SK-N-SH (cell line): ENCODE measurements at regions not wholly inside any gene's neighbourhood (a gene's known extent, or its start where the extent isn't known, plus 50 kb on each side); places are given as distances from the start of the nearest gene placed in this dataset.

Experiments used
- SIN3A ChIP-seq: IDR thresholded peaks from 2 replicates; pipeline ENCODE4 v1.6.1; 2012; ENCODE audit warnings: low read depth, mild to moderate bottlenecking, low read length, moderate library complexity, borderline replicate concordance
- TCF12 ChIP-seq: IDR thresholded peaks from 2 replicates; pipeline ENCODE4 v1.4.0; 2012
- TF ChIP-seq, protein P1 (sequence below): fragments of 150-350 bp; IDR thresholded peaks from 2 replicates; pipeline ENCODE4 v1.6.1; 2016; ENCODE audit warnings: mild to moderate bottlenecking, low read depth, low read length
- TF ChIP-seq, protein P2 (sequence below): fragments of 200-600 bp; sonication (generic); IDR thresholded peaks from 2 replicates; pipeline ENCODE4 v1.6.1; 2017; ENCODE audit warnings: antibody characterized with exemption, mild to moderate bottlenecking, moderate library complexity

DNA sequence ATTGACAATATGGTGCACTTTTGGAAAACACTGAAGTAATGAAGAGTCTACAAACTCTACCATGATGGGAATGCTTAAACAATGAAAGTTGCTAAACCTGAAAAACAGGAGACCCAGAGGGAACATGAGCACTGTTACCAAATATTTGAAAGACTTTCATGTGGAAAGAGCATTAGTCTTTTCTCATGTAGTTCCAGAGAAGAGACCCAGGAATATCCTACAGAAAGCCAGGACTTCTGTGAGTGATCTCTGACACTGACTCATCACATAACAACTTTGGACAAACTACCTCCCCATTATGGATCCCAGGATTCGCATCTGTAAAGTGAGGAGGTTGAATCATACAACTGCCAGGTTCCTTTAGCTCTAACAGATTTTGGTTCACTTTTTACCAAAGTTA is 62.2 kb downstream of the FAM181B start:
- TF ChIP-seq SIN3A: no peak
- TF ChIP-seq, protein P1, sequence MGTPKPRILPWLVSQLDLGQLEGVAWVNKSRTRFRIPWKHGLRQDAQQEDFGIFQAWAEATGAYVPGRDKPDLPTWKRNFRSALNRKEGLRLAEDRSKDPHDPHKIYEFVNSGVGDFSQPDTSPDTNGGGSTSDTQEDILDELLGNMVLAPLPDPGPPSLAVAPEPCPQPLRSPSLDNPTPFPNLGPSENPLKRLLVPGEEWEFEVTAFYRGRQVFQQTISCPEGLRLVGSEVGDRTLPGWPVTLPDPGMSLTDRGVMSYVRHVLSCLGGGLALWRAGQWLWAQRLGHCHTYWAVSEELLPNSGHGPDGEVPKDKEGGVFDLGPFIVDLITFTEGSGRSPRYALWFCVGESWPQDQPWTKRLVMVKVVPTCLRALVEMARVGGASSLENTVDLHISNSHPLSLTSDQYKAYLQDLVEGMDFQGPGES: no peak
- TF ChIP-seq, protein P2, sequence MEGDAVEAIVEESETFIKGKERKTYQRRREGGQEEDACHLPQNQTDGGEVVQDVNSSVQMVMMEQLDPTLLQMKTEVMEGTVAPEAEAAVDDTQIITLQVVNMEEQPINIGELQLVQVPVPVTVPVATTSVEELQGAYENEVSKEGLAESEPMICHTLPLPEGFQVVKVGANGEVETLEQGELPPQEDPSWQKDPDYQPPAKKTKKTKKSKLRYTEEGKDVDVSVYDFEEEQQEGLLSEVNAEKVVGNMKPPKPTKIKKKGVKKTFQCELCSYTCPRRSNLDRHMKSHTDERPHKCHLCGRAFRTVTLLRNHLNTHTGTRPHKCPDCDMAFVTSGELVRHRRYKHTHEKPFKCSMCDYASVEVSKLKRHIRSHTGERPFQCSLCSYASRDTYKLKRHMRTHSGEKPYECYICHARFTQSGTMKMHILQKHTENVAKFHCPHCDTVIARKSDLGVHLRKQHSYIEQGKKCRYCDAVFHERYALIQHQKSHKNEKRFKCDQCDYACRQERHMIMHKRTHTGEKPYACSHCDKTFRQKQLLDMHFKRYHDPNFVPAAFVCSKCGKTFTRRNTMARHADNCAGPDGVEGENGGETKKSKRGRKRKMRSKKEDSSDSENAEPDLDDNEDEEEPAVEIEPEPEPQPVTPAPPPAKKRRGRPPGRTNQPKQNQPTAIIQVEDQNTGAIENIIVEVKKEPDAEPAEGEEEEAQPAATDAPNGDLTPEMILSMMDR: no peak
- TF ChIP-seq TCF12: no peak
